Activated CD4-positive, CD25-positive, alpha-beta regulatory T cell treated with anti-CD3 and anti-CD28 coated beads, Interleukin-2, amount 50 U/mL, for 24 hours (primary cell): ENCODE measurements at regions not wholly inside any gene's neighbourhood (a gene's known extent, or its start where the extent isn't known, plus 50 kb on each side); places are given as distances from the start of the nearest gene placed in this dataset.
"Not testable (repeated sequence)": the region's sequence is repeated elsewhere in the genome, so short reads cannot be mapped to it uniquely, and the experiment has no call there.

ENCODE experiments used
- ATAC-seq, 2 donors: fragments of 150-1000 bp; cut with Tn5 transposase; one replicate each; pipeline ENCODE4 v1.10.0; 2021; ENCODE audit warnings: mild to moderate bottlenecking in 1 of 2, moderate library complexity in 1 of 2

GRCh38 chr6:80440496-80441115 is 334.1 kb downstream of the BCKDHB start:
- ATAC-seq = no peak

- ATAC-seq = no peak
These were observed 333.4 kb downstream of the BCKDHB start for GRCh38 chr6:80439721-80440470.

GRCh38 chr6:80438772-80439171 is 332.3 kb downstream of the BCKDHB start:
- no peak for ATAC-seq

GRCh38 chr6:80437801-80438200 is 331.3 kb downstream of the BCKDHB start:
- no peak for ATAC-seq

GRCh38 chr6:80437221-80437620 is 330.8 kb downstream of the BCKDHB start:
- ATAC-seq = no peak

GRCh38 chr6:80436663-80437062 is 330.2 kb downstream of the BCKDHB start:
- no peak for ATAC-seq

- no peak for ATAC-seq
These were observed 329.0 kb downstream of the BCKDHB start for GRCh38 chr6:80435457-80435856.

- no peak for ATAC-seq
These were observed 328.4 kb downstream of the BCKDHB start for GRCh38 chr6:80434691-80435350.

- ATAC-seq = no peak
These were observed 327.2 kb downstream of the BCKDHB start for GRCh38 chr6:80433673-80434025.

- ATAC-seq = no peak
These were observed 326.7 kb downstream of the BCKDHB start for GRCh38 chr6:80433010-80433672.

- ATAC-seq = no peak
These were observed 318.8 kb downstream of the BCKDHB start for GRCh38 chr6:80425089-80425823.

- ATAC-seq = no peak
These were observed 305.0 kb downstream of the BCKDHB start for GRCh38 chr6:80411486-80411885.

GRCh38 chr6:80407976-80408375 is 301.5 kb downstream of the BCKDHB start:
- ATAC-seq = not testable (repeated sequence)

- ATAC-seq = no peak
These were observed 298.4 kb downstream of the BCKDHB start for GRCh38 chr6:80404889-80405288.

- no peak for ATAC-seq
These were observed 296.9 kb downstream of the BCKDHB start for GRCh38 chr6:80403365-80403764.

GRCh38 chr6:80402266-80402665 is 295.8 kb downstream of the BCKDHB start:
- no peak for ATAC-seq
